ENCODE measurements at regions not wholly inside any gene's neighbourhood (a gene's known extent, or its start where the extent isn't known, plus 50 kb on each side); places are given as distances from the start of the nearest gene placed in this dataset.

DNA sequence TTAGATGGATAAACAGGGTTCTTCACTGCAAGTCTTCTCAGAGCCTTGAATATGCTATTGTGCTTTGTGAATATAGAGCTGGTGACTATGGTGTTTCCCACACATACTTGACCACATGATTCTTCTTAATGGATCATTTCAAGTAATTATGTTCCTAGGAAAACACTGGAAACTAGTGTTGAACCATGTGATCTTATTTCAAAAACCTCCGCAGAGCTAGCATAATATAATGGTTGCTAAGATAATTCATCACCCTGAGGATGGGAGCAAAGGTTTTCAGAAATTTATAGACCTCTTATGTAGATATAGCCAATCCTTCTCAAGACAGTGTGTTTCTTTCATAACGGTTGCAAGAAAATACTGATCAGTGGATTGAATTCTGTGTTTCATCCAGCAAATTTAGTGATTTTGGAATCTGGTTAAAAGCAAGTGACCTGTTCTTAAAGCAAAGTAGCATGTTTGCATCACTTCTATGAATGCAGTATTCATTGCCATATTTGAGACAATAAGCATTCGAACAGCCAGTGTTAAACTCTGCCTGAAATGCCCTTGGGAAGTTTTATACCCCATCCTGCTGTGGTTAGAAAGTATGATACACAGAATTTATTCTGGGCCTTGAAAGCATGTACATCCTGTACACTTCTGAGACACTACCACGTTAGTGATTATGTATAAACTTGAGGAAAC, 341.0 kb upstream of the E2F7 start:
- no peak for FAIRE-seq
- no peak overlapping the region for H3K4me2 ChIP-seq (ENCODE audit: insufficient read depth, low read length)
- H3K4me3 ChIP-seq (replicated peaks in 1 of 3; ENCODE audit: insufficient read depth in 1 of 3, low read depth in 1 of 3, low read length in 3 of 3), result no peak overlapping the region
- H3K9ac ChIP-seq (replicated peaks; ENCODE audit: extremely low read depth, insufficient read depth, low read length), result no peak overlapping the region
- H3K9me1 ChIP-seq (replicated peaks; ENCODE audit: control insufficient read depth, extremely low read depth, insufficient read depth, low read length), result no peaks in the 10 kb centered on the region
- intact Hi-C loops (cut with micrococcal nuclease) (no loop called here), dilution Hi-C loops (cut with MboI; ENCODE audit: extremely low pct_ligation_motif_present, low sequenced_read_pairs) (no loop called here)
- ChIA-PET POLR2A (interaction anchor here (0.5 kb wide), 1 partner anchor 60 kb away, joined by 4 read pairs; no protein-coding TSS in a partner anchor), CTCF (interaction anchor here (1.2 kb wide), 1 partner anchor 37 kb away, joined by 3 read pairs; no protein-coding TSS in a partner anchor)
- H3K79me2 ChIP-seq (ENCODE audit: control insufficient read depth, insufficient read depth, low read length), result no peaks in the 10 kb centered on the region
- no peaks in the 10 kb centered on the region for H4K20me1 ChIP-seq (replicated peaks; ENCODE audit: control insufficient read depth, extremely low read depth, insufficient read depth, low read length)
- no peak overlapping the region for H3K27ac ChIP-seq (ENCODE audit: insufficient read depth, low read depth, low read length)
- TF ChIP-seq MYC (IDR thresholded peaks at IDR 0.05; ENCODE audit: low read depth, low read length) (no peak), GATA2 (IDR thresholded peaks at IDR 0.05; ENCODE audit: insufficient read depth, insufficient read length, low read depth, low read length) (no peak), POLR2A (IDR thresholded peaks at IDR 0.05; ENCODE audit: low read depth, low read length) (no peak), FOS (IDR thresholded peaks at IDR 0.05; ENCODE audit: borderline replicate concordance, insufficient read depth, low read length) (no peak), EZH2 (IDR thresholded peaks at IDR 0.05; ENCODE audit: borderline replicate concordance, low read depth, low read length, severe bottlenecking) (no peak), JUN (IDR thresholded peaks at IDR 0.05; ENCODE audit: borderline replicate concordance, insufficient read depth, insufficient read length, low read depth) (no peak), POLR2AphosphoS5 (IDR thresholded peaks at IDR 0.05; ENCODE audit: insufficient read depth, low read depth, low read length) (no peak)
- TF ChIP-seq, protein P1, sequence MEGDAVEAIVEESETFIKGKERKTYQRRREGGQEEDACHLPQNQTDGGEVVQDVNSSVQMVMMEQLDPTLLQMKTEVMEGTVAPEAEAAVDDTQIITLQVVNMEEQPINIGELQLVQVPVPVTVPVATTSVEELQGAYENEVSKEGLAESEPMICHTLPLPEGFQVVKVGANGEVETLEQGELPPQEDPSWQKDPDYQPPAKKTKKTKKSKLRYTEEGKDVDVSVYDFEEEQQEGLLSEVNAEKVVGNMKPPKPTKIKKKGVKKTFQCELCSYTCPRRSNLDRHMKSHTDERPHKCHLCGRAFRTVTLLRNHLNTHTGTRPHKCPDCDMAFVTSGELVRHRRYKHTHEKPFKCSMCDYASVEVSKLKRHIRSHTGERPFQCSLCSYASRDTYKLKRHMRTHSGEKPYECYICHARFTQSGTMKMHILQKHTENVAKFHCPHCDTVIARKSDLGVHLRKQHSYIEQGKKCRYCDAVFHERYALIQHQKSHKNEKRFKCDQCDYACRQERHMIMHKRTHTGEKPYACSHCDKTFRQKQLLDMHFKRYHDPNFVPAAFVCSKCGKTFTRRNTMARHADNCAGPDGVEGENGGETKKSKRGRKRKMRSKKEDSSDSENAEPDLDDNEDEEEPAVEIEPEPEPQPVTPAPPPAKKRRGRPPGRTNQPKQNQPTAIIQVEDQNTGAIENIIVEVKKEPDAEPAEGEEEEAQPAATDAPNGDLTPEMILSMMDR (IDR thresholded peaks at IDR 0.05; ENCODE audit: extremely low read depth in 1 of 2, insufficient read depth in 1 of 2, low read depth in 1 of 2, low read length in 2 of 2), result no peak
- TF ChIP-seq, protein P2, sequence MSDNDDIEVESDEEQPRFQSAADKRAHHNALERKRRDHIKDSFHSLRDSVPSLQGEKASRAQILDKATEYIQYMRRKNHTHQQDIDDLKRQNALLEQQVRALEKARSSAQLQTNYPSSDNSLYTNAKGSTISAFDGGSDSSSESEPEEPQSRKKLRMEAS (IDR thresholded peaks at IDR 0.05; ENCODE audit: insufficient read depth, insufficient read length), result no peak
- H3K4me1 ChIP-seq (ENCODE audit: control insufficient read depth, extremely low read depth, insufficient read depth, low read length), result peaks cover 10% of the 10 kb centered on the region
- no TSS peak for BruUV-seq (replicated peaks)
- DNase-seq (ENCODE audit: low read depth, low spot score), result no peak
- no peaks in the 10 kb centered on the region for H3K27me3 ChIP-seq (ENCODE audit: control insufficient read depth in 2 of 2, insufficient read depth in 2 of 2, low read length in 2 of 2)
- H2AFZ ChIP-seq (ENCODE audit: low read depth, low read length), result no peak overlapping the region
- H3K9me3 ChIP-seq (replicated peaks; ENCODE audit: control insufficient read depth, insufficient read depth, low read length), result no peaks in the 10 kb centered on the region
- no peaks in the 10 kb centered on the region for H3K36me3 ChIP-seq (ENCODE audit: control insufficient read depth in 2 of 2, extremely low read depth in 1 of 2, insufficient read depth in 2 of 2, low read length in 2 of 2)

Data from endothelial cell of umbilical vein (primary cell).